ENCODE measurements at regions not wholly inside any gene's neighbourhood (a gene's known extent, or its start where the extent isn't known, plus 50 kb on each side); places are given as distances from the start of the nearest gene placed in this dataset.

- no peak for TF ChIP-seq POLR2A (IDR thresholded peaks at IDR 0.05)
- TF ChIP-seq, protein P1, sequence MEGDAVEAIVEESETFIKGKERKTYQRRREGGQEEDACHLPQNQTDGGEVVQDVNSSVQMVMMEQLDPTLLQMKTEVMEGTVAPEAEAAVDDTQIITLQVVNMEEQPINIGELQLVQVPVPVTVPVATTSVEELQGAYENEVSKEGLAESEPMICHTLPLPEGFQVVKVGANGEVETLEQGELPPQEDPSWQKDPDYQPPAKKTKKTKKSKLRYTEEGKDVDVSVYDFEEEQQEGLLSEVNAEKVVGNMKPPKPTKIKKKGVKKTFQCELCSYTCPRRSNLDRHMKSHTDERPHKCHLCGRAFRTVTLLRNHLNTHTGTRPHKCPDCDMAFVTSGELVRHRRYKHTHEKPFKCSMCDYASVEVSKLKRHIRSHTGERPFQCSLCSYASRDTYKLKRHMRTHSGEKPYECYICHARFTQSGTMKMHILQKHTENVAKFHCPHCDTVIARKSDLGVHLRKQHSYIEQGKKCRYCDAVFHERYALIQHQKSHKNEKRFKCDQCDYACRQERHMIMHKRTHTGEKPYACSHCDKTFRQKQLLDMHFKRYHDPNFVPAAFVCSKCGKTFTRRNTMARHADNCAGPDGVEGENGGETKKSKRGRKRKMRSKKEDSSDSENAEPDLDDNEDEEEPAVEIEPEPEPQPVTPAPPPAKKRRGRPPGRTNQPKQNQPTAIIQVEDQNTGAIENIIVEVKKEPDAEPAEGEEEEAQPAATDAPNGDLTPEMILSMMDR (IDR thresholded peaks at IDR 0.05), result no peak
- intact Hi-C loops (cut with DNase I), result no loop called here
Observed at GRCh38 chr21:36640721-36641244, 58.1 kb upstream of the SIM2 start.

GRCh38 chr21:36641346-36641745, 57.6 kb upstream of the SIM2 start:
- Histone ChIP-seq H3K4me1 (replicated peaks in 1 of 2) (no peaks in the 10 kb centered on the region), H3K4me3 (no peak overlapping the region), H3K36me3 (replicated peaks in 1 of 2) (no peaks in the 10 kb centered on the region), H3K27ac (no peak overlapping the region), H3K9me3 (replicated peaks in 1 of 3) (no peaks in the 10 kb centered on the region), H3K27me3 (peaks cover 4% of the 10 kb centered on the region)
- intact Hi-C loops (cut with DNase I), result no loop called here
- TF ChIP-seq POLR2A (IDR thresholded peaks at IDR 0.05), result no peak
- TF ChIP-seq, protein P1 (IDR thresholded peaks at IDR 0.05), result no peak
- DNase-seq, result peak in 1 of 7 donors; percentile 2
- WGBS, 4 donors, result 88 to 97% (median 93%) methylated on average over 1 of the region's 1 CpG

More at GRCh38 chr21:36640721-36641244, 58.1 kb upstream of the SIM2 start:
- Histone ChIP-seq H3K9me3 (replicated peaks in 1 of 3) (no peaks in the 10 kb centered on the region), H3K4me3 (no peak overlapping the region), H3K4me1 (replicated peaks in 1 of 2) (no peaks in the 10 kb centered on the region), H3K36me3 (replicated peaks in 1 of 2) (no peaks in the 10 kb centered on the region), H3K27me3 (peaks cover 4% of the 10 kb centered on the region), H3K27ac (no peak overlapping the region)
- 71 to 90% (median 77%) methylated on average over 15 of the region's 15 CpGs for WGBS, 4 donors
- peak in 1 of 7 donors; percentile 25 for DNase-seq

DNA sequence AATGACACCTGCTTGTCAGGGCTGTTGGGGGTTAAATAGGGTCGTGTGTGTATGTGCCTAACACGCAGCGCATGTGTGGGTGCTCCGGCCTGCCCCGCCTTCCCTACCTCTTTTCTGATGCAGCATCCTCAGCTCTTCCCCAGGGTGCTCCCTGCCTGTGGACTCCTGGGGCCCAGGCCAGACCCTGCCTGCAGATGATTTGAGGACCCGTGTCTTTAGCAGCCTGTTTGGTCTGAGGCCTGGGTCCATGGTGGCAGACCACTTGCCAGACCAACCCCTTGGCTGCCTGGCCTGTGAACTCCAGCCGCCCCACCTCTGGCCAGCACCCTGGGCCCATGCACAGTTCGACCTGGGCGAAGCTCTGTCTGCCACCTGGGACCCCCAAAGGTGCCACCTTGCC, 57.0 kb upstream of the SIM2 start:
- DNase-seq, result peak in 1 of 7 donors; percentile 14
- TF ChIP-seq, protein P1 (IDR thresholded peaks at IDR 0.05), result no peak
- no peak for TF ChIP-seq POLR2A (IDR thresholded peaks at IDR 0.05)
- peaks cover 4% of the 10 kb centered on the region for H3K27me3 ChIP-seq
- H3K4me1 ChIP-seq (replicated peaks in 1 of 2), result no peaks in the 10 kb centered on the region
- H3K4me3 ChIP-seq, result no peak overlapping the region
- H3K27ac ChIP-seq, result no peak overlapping the region
- no peaks in the 10 kb centered on the region for H3K36me3 ChIP-seq (replicated peaks in 1 of 2)
- intact Hi-C loops (cut with DNase I), result no loop called here
- no peaks in the 10 kb centered on the region for H3K9me3 ChIP-seq (replicated peaks in 1 of 3)
- WGBS, 4 donors, result 83 to 90% (median 89%) methylated on average over 8 to 9 of the region's 9 CpGs

DNA sequence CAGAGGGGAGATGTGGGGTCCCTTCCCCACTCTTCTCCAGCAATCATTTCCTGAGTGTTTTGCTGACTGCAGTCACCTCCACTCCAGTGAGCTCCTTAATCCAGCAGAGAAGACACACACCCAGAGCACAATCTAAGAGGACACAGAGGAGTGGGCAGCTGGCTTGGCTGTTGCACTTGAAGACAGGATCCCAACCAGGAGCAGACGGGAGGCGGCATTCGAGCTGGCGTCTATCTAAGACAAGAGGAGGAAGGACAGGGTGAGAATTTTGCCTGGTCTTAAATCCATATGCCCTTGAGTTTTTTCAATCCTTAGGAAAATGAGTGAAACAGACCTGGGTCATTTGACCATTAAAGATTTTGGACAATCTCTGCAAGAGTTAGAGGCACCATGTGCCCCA, 56.1 kb upstream of the SIM2 start:
- no peak for TF ChIP-seq POLR2A (IDR thresholded peaks at IDR 0.05)
- TF ChIP-seq, protein P1 (IDR thresholded peaks at IDR 0.05), result no peak
- 69 to 83% (median 76%) methylated on average over 4 of the region's 4 CpGs for WGBS, 4 donors
- no peak overlapping the region for H3K4me3 ChIP-seq
- no peaks in the 10 kb centered on the region for H3K9me3 ChIP-seq (replicated peaks in 1 of 3)
- peaks cover 4% of the 10 kb centered on the region for H3K27me3 ChIP-seq
- no peak overlapping the region for H3K27ac ChIP-seq
- H3K4me1 ChIP-seq (replicated peaks in 1 of 2), result no peaks in the 10 kb centered on the region
- peak in 1 of 7 donors; percentile 14 for DNase-seq
- intact Hi-C loops (cut with DNase I), result no loop called here
- no peaks in the 10 kb centered on the region for H3K36me3 ChIP-seq (replicated peaks in 1 of 2)
